HEK293 (cell line): ENCODE measurements at regions not wholly inside any gene's neighbourhood (a gene's known extent, or its start where the extent isn't known, plus 50 kb on each side); places are given as distances from the start of the nearest gene placed in this dataset.
A peak's percentile ranks its signal among the peaks of the same experiment; 100 is the strongest.

Experiments used
- CTCF ChIA-PET: fragments of 350-600 bp; formaldehyde crosslinking; extraction: SDS; loops from one replicate; lab custom pipeline; 2021; ENCODE audit warnings: antibody characterized with exemption; lab: Yijun Ruan, JAX
- POLR2A ChIA-PET: fragments of 300-600 bp; formaldehyde crosslinking; extraction: SDS; loops from one replicate; lab custom pipeline; 2020; ENCODE audit warnings: antibody characterized with exemption, inconsistent platforms; lab: Yijun Ruan, JAX
- H3K27ac ChIP-seq: fragments of 200-500 bp; sonication (Bioruptor generic); 2 replicates; pipeline ENCODE4 v1.5.1; 2014; ENCODE audit warnings: low read depth, low read length, control low read depth, inconsistent platforms; ENCODE audit errors: extremely low read depth
- H3K36me3 ChIP-seq, 2 experiments: fragments of 200-500 bp in 1 of 2; sonication (Bioruptor generic) in 1 of 2; 1 replicate in 1 of 2; 2 replicates in 1 of 2; pipeline ENCODE4 v1.5.1; 2014 to 2017; ENCODE audit warnings: inconsistent platforms in 2 of 2, low read length in 2 of 2; ENCODE audit not compliant: control insufficient read depth in 2 of 2, insufficient read depth in 1 of 2
- H3K4me1 ChIP-seq: fragments of 200-500 bp; sonication (Bioruptor generic); 2 replicates; pipeline ENCODE4 v1.5.1; 2014; ENCODE audit warnings: mild to moderate bottlenecking, low read length, inconsistent platforms; ENCODE audit not compliant: control insufficient read depth, insufficient read depth
- H3K4me3 ChIP-seq: 2 replicates; pipeline ENCODE4 v1.5.1; 2011; ENCODE audit warnings: low read depth, mild to moderate bottlenecking, control low read depth, low read length, moderate library complexity
- H3K9me3 ChIP-seq: fragments of 200-500 bp; sonication (Bioruptor generic); 2 replicates; pipeline ENCODE4 v1.5.1; 2014; ENCODE audit warnings: low read depth, low read length, inconsistent platforms; ENCODE audit not compliant: control insufficient read depth, insufficient read depth
- ATF2 ChIP-seq: fragments of 450-650 bp; formaldehyde crosslinking; IDR thresholded peaks from 2 replicates; pipeline ENCODE4 v1.5.1; 2016; ENCODE audit warnings: missing biosample characterization, missing genetic modification characterization, low read depth
- MYNN ChIP-seq: fragments of 450-650 bp; formaldehyde crosslinking; IDR thresholded peaks from 2 replicates; pipeline ENCODE4 v1.5.1; 2016; ENCODE audit warnings: missing biosample characterization, missing genetic modification characterization, borderline replicate concordance
- PRDM4 ChIP-seq: fragments of 450-650 bp; formaldehyde crosslinking; IDR thresholded peaks from 2 replicates; pipeline ENCODE4 v1.5.1; 2017; ENCODE audit warnings: missing biosample characterization, missing genetic modification characterization
- SCRT1 ChIP-seq: fragments of 450-650 bp; formaldehyde crosslinking; IDR thresholded peaks from 2 replicates; pipeline ENCODE4 v1.5.1; 2016; ENCODE audit warnings: missing biosample characterization, missing genetic modification characterization, borderline replicate concordance
- YY1 ChIP-seq: fragments of 450-650 bp; formaldehyde crosslinking; IDR thresholded peaks from 2 replicates; pipeline ENCODE4 v1.5.1; 2018; ENCODE audit warnings: missing biosample characterization, missing genetic modification characterization
- ZNF138 ChIP-seq: fragments of 450-650 bp; formaldehyde crosslinking; IDR thresholded peaks from 2 replicates; pipeline ENCODE4 v1.5.1; 2016; ENCODE audit warnings: missing biosample characterization, missing genetic modification characterization, borderline replicate concordance
- ZNF16 ChIP-seq: fragments of 450-650 bp; formaldehyde crosslinking; IDR thresholded peaks from 2 replicates; pipeline ENCODE4 v1.5.1; 2016; ENCODE audit warnings: low read depth, missing biosample characterization, missing genetic modification characterization
- ZNF274 ChIP-seq, 2 experiments: fragments of 200-500 bp in 1 of 2; fragments of 450-650 bp in 1 of 2; sonication (Bioruptor generic) in 1 of 2; formaldehyde crosslinking in 1 of 2; IDR thresholded peaks; 2 replicates each; pipeline versions ENCODE4 v1.5.1 to v1.6.1; 2014 to 2016; ENCODE audit warnings: borderline replicate concordance in 1 of 2, inconsistent platforms in 1 of 2, low read length in 1 of 2, missing biosample characterization in 1 of 2, missing genetic modification characterization in 1 of 2
- ZNF350 ChIP-seq: fragments of 450-650 bp; formaldehyde crosslinking; IDR thresholded peaks from 2 replicates; pipeline ENCODE4 v1.5.0; 2017; ENCODE audit warnings: missing biosample characterization, mild to moderate bottlenecking, missing genetic modification characterization
- ZNF354C ChIP-seq: fragments of 450-650 bp; formaldehyde crosslinking; IDR thresholded peaks from 2 replicates; pipeline ENCODE4 v1.5.1; 2016; ENCODE audit warnings: missing biosample characterization, missing genetic modification characterization, low read depth, borderline replicate concordance
- ZNF426 ChIP-seq: fragments of 450-650 bp; formaldehyde crosslinking; IDR thresholded peaks from 2 replicates; pipeline ENCODE4 v1.5.1; 2017; ENCODE audit warnings: missing biosample characterization, missing genetic modification characterization, mild to moderate bottlenecking, inconsistent platforms, moderate library complexity
- ZNF549 ChIP-seq: fragments of 450-650 bp; IDR thresholded peaks from 2 replicates; pipeline ENCODE4 v1.5.1; 2018; ENCODE audit warnings: missing biosample characterization, missing genetic modification characterization, mild to moderate bottlenecking, inconsistent platforms, moderate library complexity
- ZNF664 ChIP-seq: fragments of 450-650 bp; formaldehyde crosslinking; IDR thresholded peaks from 2 replicates; pipeline ENCODE4 v1.5.1; 2016; ENCODE audit warnings: missing biosample characterization, missing genetic modification characterization
- ZNF843 ChIP-seq: fragments of 450-650 bp; formaldehyde crosslinking; IDR thresholded peaks from 2 replicates; pipeline ENCODE4 v1.5.1; 2016; ENCODE audit warnings: missing biosample characterization, missing genetic modification characterization
- ZSCAN23 ChIP-seq: fragments of 450-650 bp; formaldehyde crosslinking; IDR thresholded peaks from 2 replicates; pipeline ENCODE4 v1.5.1; 2016; ENCODE audit warnings: missing biosample characterization, missing genetic modification characterization
- TF ChIP-seq, protein P1 (sequence below): fragments of 450-650 bp; formaldehyde crosslinking; IDR thresholded peaks from 2 replicates; pipeline ENCODE4 v1.5.1; 2016; ENCODE audit warnings: missing biosample characterization, missing genetic modification characterization

GRCh38 chr7:118009419-118009818, 136.2 kb upstream of the CTTNBP2 start (continued):
- no peak for TF ChIP-seq PRDM4 (tag by site-specific recombination)

- H3K4me3 ChIP-seq: no peak overlapping the region
- no peaks in the 10 kb centered on the region for H3K36me3 ChIP-seq
- POLR2A ChIA-PET: no interaction called here
- H3K4me1 ChIP-seq: no peaks in the 10 kb centered on the region
- no peaks in the 10 kb centered on the region for H3K9me3 ChIP-seq
- TF ChIP-seq YY1 (tag by site-specific recombination): no peak
- TF ChIP-seq, protein P1, sequence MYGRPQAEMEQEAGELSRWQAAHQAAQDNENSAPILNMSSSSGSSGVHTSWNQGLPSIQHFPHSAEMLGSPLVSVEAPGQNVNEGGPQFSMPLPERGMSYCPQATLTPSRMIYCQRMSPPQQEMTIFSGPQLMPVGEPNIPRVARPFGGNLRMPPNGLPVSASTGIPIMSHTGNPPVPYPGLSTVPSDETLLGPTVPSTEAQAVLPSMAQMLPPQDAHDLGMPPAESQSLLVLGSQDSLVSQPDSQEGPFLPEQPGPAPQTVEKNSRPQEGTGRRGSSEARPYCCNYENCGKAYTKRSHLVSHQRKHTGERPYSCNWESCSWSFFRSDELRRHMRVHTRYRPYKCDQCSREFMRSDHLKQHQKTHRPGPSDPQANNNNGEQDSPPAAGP (tag by site-specific recombination): no peak
- TF ChIP-seq ZNF549 (tag by site-specific recombination): no peak
- TF ChIP-seq ZNF843 (tag by site-specific recombination): no peak
- H3K27ac ChIP-seq: no peak overlapping the region
- CTCF ChIA-PET: interaction anchor here (0.9 to 3.4 kb wide), 2 partner anchors 18 to 138 kb away, joined by 3 to 12 read pairs; partner anchors contain the start of gene CTTNBP2
These were observed 138.4 kb upstream of the CTTNBP2 start for GRCh38 chr7:118011652-118012051.

- no peak for TF ChIP-seq ZNF549 (tag by site-specific recombination)
- no peak for TF ChIP-seq ZSCAN23 (tag by site-specific recombination)
- TF ChIP-seq ZNF274 (IDR thresholded peaks at IDR 0.05; ENCODE audit: low read length): no peak
- no peak for TF ChIP-seq ZNF274 (tag by site-specific recombination; IDR thresholded peaks at IDR 0.05; ENCODE audit: borderline replicate concordance)
- TF ChIP-seq ZNF138: no peak
- no peak for TF ChIP-seq ZNF664 (tag by site-specific recombination)
- no peak for TF ChIP-seq ZNF354C (tag by site-specific recombination)
- TF ChIP-seq MYNN (tag by site-specific recombination): no peak
- TF ChIP-seq ZNF350 (tag by site-specific recombination): no peak
- H3K4me3 ChIP-seq: no peak overlapping the region
- CTCF ChIA-PET: interaction anchor here (0.8 to 0.9 kb wide), 2 partner anchors 11 to 14 kb away, joined by 3 to 5 read pairs; no protein-coding TSS in a partner anchor
- H3K9me3 ChIP-seq: no peaks in the 10 kb centered on the region
- H3K27ac ChIP-seq: no peak overlapping the region
- H3K36me3 ChIP-seq: no peaks in the 10 kb centered on the region
- POLR2A ChIA-PET: no interaction called here
- H3K4me1 ChIP-seq: no peaks in the 10 kb centered on the region
These were observed 140.2 kb upstream of the CTTNBP2 start for GRCh38 chr7:118013252-118014010.

DNA sequence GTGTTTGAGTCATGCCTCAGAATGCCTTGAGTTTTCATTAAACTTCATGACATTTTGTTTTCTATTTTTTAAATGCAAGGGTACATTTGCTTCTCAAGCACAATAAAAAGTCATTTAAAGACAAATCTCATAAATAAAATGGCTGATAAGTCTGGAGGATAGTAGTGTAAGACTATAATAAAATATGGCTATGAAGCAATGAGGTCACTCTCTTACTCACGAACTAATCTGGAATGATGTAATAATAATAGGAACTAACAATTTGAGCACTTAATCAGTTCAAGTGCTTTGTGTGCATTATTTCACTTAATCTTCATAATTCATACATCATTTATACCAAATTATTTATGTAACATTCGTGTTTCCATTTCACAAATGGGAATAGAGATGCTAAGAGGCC, 149.3 kb upstream of the CTTNBP2 start:
- TF ChIP-seq ATF2 (tag by site-specific recombination) (peak; percentile 49; the same call in 1 of the 2 replicates), SCRT1 (tag by site-specific recombination) (no peak), ZNF16 (no peak), ZNF426 (no peak)
- ChIA-PET CTCF (no interaction called here), POLR2A (no interaction called here)
- no peaks in the 10 kb centered on the region for H3K9me3 ChIP-seq
- H3K4me1 ChIP-seq: no peaks in the 10 kb centered on the region
- no peaks in the 10 kb centered on the region for H3K36me3 ChIP-seq
- no peak overlapping the region for H3K4me3 ChIP-seq
- H3K27ac ChIP-seq: no peak overlapping the region
